ENCODE measurements at regions not wholly inside any gene's neighbourhood (a gene's known extent, or its start where the extent isn't known, plus 50 kb on each side); places are given as distances from the start of the nearest gene placed in this dataset.
"Not testable (repeated sequence)": the region's sequence is repeated elsewhere in the genome, so short reads cannot be mapped to it uniquely, and the experiment has no call there.

GRCh38 chr4:12016729-12017128 lies 588.0 kb upstream of the HS3ST1 start:
- DNase-seq: no peak

- DNase-seq: no peak
Measured at GRCh38 chr4:12005471-12005870, 576.8 kb upstream of the HS3ST1 start.

- DNase-seq: not testable (repeated sequence)
Measured at GRCh38 chr4:11996581-11996980, 567.9 kb upstream of the HS3ST1 start.

GRCh38 chr4:11976726-11977263 lies 548.1 kb upstream of the HS3ST1 start:
- no peak for DNase-seq

GRCh38 chr4:11973270-11973669 lies 544.6 kb upstream of the HS3ST1 start:
- no peak for DNase-seq

GRCh38 chr4:11970754-11971153 lies 542.1 kb upstream of the HS3ST1 start:
- no peak for DNase-seq

GRCh38 chr4:11966782-11967181 lies 538.1 kb upstream of the HS3ST1 start:
- no peak for DNase-seq

GRCh38 chr4:11954093-11954492 lies 525.4 kb upstream of the HS3ST1 start:
- DNase-seq: no peak

GRCh38 chr4:11949355-11949754 lies 520.7 kb upstream of the HS3ST1 start:
- DNase-seq: no peak

GRCh38 chr4:11947629-11948028 lies 518.9 kb upstream of the HS3ST1 start:
- DNase-seq: not testable (repeated sequence)

GRCh38 chr4:11937941-11938340 lies 509.2 kb upstream of the HS3ST1 start:
- DNase-seq: no peak

- no peak for DNase-seq
Measured at GRCh38 chr4:11931266-11931820, 502.6 kb upstream of the HS3ST1 start.

GRCh38 chr4:11929080-11929479 lies 500.4 kb upstream of the HS3ST1 start:
- DNase-seq: no peak

- DNase-seq: no peak
Measured at GRCh38 chr4:11919316-11919715, 490.6 kb upstream of the HS3ST1 start.

GRCh38 chr4:11914406-11914805 lies 485.7 kb upstream of the HS3ST1 start:
- no peak for DNase-seq

GRCh38 chr4:11912886-11913285 lies 484.2 kb upstream of the HS3ST1 start:
- no peak for DNase-seq

- DNase-seq: no peak
Measured at GRCh38 chr4:11910812-11911211, 482.1 kb upstream of the HS3ST1 start.

GRCh38 chr4:11908712-11909111 lies 480.0 kb upstream of the HS3ST1 start:
- no peak for DNase-seq

- no peak for DNase-seq
Measured at GRCh38 chr4:11908205-11908604, 479.5 kb upstream of the HS3ST1 start.

- no peak for DNase-seq
Measured at GRCh38 chr4:11904846-11905739, 476.4 kb upstream of the HS3ST1 start.

GRCh38 chr4:11904117-11904535 lies 475.4 kb upstream of the HS3ST1 start:
- no peak for DNase-seq

- no peak for DNase-seq
Measured at GRCh38 chr4:11901089-11901488, 472.4 kb upstream of the HS3ST1 start.

- no peak for DNase-seq
Measured at GRCh38 chr4:11900359-11900758, 471.7 kb upstream of the HS3ST1 start.

- no peak for DNase-seq
Measured at GRCh38 chr4:11898796-11899195, 470.1 kb upstream of the HS3ST1 start.
